NB4 (cell line): ENCODE measurements at regions not wholly inside any gene's neighbourhood (a gene's known extent, or its start where the extent isn't known, plus 50 kb on each side); places are given as distances from the start of the nearest gene placed in this dataset.

ENCODE experiments used
- CTCF ChIP-seq: IDR thresholded peaks from one replicate; pipeline ENCODE4 v1.5.1; 2012; ENCODE audit warnings: low read depth, low read length
- MAX ChIP-seq: IDR thresholded peaks from 2 replicates; pipeline ENCODE4 v1.6.1; 2011; ENCODE audit warnings: low read depth, low read length
- MYC ChIP-seq: IDR thresholded peaks from 2 replicates; pipeline ENCODE4 v1.6.1; 2011; ENCODE audit warnings: low read depth, low read length
- POLR2A ChIP-seq: IDR thresholded peaks from 2 replicates; pipeline ENCODE4 v1.6.1; 2011; ENCODE audit warnings: mild to moderate bottlenecking; ENCODE audit not compliant: insufficient read length; ENCODE audit errors: extremely low read depth

DNA sequence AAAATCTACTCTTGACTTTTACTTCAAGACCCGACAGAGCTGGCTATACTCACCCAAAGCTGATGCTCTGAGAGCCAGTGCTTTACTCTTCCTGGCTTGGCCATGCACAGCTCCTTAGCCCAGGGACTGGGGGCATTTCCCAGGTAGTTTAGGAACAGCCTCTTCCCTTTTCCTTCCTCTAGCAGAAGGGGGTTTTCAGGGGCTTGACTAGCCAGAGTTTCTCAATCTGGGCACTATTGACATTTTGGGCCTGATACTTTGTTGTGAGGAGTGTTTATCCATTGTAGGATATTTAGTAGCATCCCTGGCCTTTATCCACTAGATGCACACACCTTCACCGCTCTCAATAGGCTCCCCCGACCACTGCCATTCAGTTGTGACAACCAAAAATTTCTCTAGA, 50.0 kb upstream of the RFX3 start:
- TF ChIP-seq POLR2A (no peak), CTCF (no peak), MAX (no peak), MYC (0 out of 2 replicates have a peak, but pooled peaks have one; percentile 8)
